Stimulated activated CD8-positive, alpha-beta memory T cell treated with anti-CD3 and anti-CD28 coated beads, Interleukin-2, amount 100 ng/mL, for 48 hours (primary cell): ENCODE measurements at regions not wholly inside any gene's neighbourhood (a gene's known extent, or its start where the extent isn't known, plus 50 kb on each side); places are given as distances from the start of the nearest gene placed in this dataset.
"Not testable (repeated sequence)": the region's sequence is repeated elsewhere in the genome, so short reads cannot be mapped to it uniquely, and the experiment has no call there.

Experiments used
- DNase-seq, 2 donors: peaks; one replicate each; pipeline ENCODE4 v3.0.0-alpha.2; 2020; ENCODE audit warnings: low read depth in 2 of 2

DNA sequence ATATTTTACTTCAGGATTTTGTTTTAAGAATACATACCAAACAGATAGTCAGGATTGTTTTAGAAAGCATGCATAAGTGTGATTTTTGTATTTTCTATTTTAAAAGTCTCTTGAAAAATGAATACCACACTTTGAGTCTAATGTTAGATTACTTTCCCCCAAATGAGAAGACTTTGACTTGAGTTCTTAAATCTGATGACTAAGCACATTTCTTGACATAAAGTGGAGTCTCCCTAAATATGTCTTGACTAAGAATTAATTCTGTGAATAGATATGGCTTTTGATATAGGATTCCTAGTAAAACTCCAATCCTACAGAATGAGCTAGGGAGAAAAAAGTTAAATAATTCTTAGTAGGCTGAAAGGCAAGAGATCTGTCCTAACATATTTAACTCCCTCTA is 624.2 kb upstream of the SPRY2 start:
- DNase-seq, result no peak

- no peak for DNase-seq
These were observed 621.9 kb upstream of the SPRY2 start for GRCh38 chr13:80962855-80963254.

GRCh38 chr13:80962173-80962572 is 621.2 kb upstream of the SPRY2 start:
- DNase-seq, result no peak

- no peak for DNase-seq
These were observed 616.2 kb upstream of the SPRY2 start for GRCh38 chr13:80957019-80957655.

GRCh38 chr13:80955501-80955900 is 614.6 kb upstream of the SPRY2 start:
- no peak for DNase-seq

DNA sequence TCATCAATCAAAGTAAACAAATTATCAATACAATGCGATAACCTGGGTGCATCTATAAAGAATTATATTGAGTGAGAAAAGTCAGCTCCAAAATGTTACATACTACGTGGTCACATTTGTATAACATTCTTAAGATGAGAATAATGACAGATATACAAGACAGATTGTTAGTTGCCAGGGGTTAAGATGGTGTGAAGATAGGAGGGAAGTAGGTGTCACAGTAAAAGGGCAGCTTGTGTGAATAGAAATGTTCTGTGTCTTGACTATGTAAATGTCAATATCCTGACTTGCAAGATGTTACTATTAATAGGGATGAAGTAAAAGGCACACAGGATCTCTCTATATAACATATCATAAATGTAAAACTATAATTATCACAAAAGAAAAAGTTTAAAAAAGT is 611.2 kb upstream of the SPRY2 start:
- DNase-seq, result no peak

DNA sequence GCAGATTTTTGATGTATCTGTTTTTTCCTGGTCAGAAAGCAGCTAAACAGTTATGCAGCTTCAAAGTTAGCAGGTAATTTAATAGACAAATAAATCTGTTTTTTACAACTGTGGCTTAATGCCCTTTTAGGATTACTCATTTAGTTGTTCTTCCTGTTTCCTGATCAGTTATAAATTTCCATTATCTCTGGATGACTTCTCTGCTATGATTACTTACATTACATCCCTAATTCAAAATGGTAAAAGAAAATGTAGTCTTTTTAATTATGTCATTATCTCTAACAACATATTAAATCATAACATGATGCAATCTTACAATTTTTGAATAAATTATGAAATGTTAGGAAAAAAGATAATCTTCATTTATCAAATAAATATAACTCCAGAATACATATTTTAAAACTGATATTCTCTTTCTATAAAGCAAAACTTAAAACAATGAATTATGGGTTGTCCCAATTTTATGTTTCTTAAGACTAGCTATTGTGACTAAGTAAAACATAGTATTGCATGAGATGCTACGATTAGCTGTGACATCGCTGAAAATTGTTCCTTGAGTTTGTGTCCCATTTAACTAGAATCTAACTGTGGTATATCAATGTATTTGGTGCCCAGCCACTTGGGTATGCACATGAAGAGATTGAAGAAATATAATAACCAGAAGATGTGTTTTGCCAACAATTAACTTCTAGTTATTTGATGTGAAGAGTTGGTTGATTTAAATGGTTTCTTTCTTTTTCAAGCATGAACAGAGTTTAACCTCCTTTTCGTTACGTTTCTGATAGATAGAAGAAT is 605.3 kb upstream of the SPRY2 start:
- no peak for DNase-seq

- DNase-seq, result no peak
These were observed 604.4 kb upstream of the SPRY2 start for GRCh38 chr13:80945328-80945727.

DNA sequence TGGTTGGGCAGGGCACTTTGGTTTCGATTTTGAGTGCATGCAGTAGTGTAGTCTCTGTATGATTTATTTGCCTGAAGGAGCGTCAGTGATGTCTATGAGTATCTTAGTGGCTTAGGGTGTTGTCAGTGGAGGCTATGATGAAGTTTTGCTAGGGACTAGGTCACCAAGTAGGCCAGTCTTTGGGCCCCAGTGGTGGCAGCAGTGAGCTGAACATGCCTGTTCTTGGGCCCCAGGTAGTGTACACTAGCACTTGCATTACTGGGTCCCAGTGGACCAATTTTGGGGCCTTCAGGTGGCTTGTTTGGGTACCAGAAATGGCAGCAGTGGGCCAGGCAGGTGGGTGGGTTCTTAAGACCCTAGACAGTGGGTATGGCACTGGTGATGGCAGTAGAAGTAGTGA is 598.7 kb upstream of the SPRY2 start:
- DNase-seq, result no peak

DNA sequence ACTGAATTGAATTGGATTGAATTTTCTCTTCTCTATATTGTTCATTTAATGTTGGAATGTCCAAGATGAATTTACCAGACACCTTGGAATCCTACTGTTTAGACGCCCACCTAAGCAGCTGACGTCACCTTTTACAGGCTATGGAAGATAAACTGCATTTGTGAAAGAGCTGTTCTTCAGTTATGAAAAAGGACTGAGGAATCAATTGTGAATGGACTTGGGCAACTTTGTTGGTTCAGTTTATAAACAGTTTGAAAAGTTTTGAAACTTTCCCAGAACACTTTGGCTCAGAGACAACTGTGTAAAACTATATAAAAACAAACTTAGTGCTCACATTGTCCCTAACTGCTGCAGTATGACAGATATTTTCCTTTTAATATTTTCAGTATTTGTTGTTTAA is 590.8 kb upstream of the SPRY2 start:
- no peak for DNase-seq

- DNase-seq, result no peak
These were observed 590.2 kb upstream of the SPRY2 start for GRCh38 chr13:80931118-80931517.

DNA sequence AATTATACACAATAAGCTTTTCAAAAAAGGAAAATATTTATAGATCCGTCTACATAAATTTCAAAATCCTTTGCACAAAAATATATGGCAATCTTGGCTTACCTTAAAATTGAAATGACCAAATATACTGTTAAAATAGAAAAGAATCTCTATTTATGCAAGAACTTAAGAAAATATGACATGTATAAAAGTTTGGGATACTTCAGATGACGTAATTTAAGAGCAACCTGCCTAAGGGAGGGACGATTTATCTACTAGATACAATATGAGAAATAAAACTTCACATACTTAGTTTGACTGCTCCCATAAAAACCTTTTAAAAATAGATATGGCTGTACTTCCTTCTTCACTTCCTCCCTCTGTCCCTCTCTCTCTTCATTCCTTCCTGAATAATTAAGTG is 587.3 kb upstream of the SPRY2 start:
- no peak for DNase-seq

DNA sequence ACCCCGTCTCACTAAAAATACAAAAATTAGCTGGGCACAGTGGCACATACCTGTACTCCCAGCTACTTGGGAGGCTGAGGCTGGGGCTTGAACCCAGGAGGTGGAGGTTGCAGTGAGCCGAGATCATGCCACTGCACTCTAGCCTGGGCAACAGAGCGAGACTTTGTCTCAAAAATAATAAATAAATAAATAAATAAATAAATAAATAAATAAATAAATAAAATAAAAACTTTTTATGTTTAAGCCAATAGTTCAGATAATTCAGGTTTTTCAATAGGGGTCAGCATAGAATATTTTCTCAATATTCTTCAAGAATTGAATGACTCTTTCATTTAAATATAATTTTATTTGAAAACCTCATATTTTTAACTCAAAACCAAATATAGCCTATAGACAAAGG is 585.1 kb upstream of the SPRY2 start:
- DNase-seq, result not testable (repeated sequence)

DNA sequence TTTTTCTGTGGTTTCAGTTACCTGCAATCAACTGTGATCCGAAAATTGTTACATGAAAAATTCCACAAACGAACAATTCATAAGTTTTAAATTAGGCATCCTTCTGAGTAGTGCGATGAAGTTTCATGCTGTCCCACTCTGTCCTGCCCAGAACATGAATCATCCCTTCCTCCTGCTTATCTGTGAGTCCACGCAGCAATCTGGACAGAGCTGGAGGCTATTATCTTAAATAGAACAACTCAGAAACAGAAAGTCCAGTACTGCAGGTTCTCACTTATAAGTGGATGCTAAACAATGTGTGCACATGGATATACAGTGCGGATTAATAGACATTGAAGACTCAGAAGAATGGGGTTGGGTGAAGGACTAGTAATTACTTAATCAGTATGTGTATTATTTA is 583.7 kb upstream of the SPRY2 start:
- no peak for DNase-seq

GRCh38 chr13:80923907-80924306 is 583.0 kb upstream of the SPRY2 start:
- DNase-seq, result no peak

GRCh38 chr13:80921971-80922370 is 581.0 kb upstream of the SPRY2 start:
- DNase-seq, result no peak

DNA sequence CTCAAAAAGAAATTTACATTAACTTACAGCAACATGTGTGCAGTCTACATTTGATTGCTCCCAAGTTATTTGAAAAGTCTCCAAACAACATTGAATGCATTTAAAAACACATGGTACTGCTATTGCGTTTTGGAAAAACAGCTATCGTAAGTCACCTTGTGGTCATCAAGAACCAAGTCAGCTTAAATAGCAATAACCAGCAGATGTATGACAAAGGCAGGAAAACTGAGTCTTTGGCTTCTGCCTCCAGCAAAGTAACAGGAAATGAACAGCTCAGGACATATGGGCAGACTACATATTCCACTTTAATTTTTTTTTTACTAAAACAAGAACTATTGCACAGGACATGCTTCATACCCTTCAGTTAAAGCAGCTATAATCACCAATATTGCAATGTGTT is 580.6 kb upstream of the SPRY2 start:
- DNase-seq, result no peak

DNA sequence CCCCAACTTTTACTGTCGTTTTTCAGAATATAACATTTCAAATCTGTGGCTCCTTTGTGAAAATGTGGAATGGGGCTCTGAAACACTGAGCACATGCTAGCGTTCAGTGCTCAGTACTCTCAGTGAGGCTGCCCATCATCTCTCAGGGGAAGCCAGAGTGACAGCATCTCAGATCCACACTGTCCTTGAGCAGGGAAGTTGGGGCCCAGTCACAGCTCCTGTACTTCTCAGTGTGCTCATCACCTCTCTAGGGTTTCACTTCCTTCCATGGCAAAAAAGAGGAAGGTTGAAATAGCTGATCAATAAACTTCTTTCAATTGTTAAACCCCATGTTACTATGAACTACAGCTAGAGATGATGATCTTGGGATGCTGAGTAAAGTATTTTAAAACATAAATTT is 565.9 kb upstream of the SPRY2 start:
- no peak for DNase-seq

GRCh38 chr13:80904386-80904785 is 563.5 kb upstream of the SPRY2 start:
- DNase-seq, result no peak

DNA sequence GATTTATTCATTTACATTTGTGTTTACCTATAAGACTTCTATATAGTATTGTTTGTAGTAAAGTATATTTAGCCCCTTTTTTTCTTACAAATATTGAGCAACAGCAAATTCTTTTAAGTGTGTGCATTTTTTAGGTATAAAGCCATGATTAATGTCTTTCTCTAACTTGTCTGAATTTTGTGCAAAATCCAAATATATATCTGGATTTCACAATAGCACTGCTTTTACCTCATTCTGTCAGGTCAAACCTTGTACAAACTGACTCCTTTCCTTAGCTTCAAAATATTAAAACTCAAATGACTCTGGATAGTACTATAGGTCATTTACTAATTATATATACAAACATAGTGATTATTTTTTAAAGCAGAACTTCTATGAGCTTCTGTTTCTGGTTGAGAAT is 563.0 kb upstream of the SPRY2 start:
- DNase-seq, result no peak

GRCh38 chr13:80901530-80901929 is 560.6 kb upstream of the SPRY2 start:
- DNase-seq, result no peak

DNA sequence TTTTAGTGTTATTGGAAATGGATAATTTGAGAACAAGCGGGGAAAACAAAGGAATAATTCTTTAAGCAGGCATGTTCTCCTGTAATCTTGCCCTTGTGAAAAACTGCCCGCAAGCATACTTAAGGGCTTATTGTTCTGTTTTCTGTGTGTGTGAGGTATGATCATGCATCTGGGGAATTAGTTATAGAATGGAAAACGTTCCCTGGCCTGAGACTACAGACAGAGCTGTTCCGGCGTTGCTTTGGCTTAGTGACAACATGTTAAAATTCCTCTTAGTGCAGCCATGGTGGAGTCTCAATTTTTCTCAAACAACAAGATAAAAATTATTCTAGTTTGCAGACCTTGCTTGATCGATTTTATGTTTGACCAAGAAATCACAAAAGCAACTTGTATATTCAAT is 560.2 kb upstream of the SPRY2 start:
- no peak for DNase-seq

DNA sequence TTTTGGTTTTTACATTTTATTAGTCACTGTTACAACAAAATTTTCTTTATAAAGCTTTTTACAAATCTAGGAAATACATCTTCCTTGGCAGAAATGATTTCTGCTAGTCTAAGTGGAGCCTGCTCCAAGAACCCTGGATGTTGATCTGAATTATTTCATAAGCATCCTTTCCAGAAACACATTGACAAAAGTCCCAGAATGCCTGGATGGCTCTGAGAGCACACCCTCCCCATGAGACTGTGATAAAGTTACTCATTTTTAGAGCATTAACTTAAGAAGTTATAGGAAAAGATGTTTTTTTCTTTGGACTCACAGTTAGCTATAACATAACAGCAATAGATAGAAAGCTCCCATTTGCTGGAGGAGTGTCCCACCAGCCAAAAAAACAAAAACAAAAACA is 559.6 kb upstream of the SPRY2 start:
- no peak for DNase-seq

DNA sequence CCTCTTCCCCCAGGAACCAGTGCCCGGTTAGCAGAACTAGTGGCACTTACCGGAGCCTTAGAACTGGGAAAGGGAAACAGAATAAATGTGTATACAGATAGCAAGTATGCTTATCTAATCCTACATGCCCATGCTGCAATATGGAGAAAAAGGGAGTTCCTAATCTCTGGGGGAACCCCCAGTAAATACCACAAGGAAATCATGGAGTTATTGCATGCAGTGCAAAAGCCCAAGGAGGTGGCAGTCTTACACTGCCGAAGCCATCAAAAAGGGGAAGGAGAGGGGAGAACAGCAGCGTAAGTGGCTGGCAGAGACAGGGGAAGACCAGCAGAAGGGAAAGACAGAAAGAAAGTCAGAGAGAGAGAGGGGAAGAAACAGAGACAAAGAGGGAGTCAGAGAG is 556.7 kb upstream of the SPRY2 start:
- DNase-seq, result not testable (repeated sequence)
